ENCODE measurements at regions not wholly inside any gene's neighbourhood (a gene's known extent, or its start where the extent isn't known, plus 50 kb on each side); places are given as distances from the start of the nearest gene placed in this dataset.

- Histone ChIP-seq H3K4me3 (replicated peaks; ENCODE audit: low read depth, low read length) (no peak overlapping the region; the same call in 1 of the 2 replicates), H3K27me3 (replicated peaks; ENCODE audit: control insufficient read depth, insufficient read depth, low read length) (peaks cover 6% of the 10 kb centered on the region), H3K36me3 (ENCODE audit: control insufficient read depth, insufficient read depth, low read length) (no peaks in the 10 kb centered on the region)
- TF ChIP-seq, protein P1, sequence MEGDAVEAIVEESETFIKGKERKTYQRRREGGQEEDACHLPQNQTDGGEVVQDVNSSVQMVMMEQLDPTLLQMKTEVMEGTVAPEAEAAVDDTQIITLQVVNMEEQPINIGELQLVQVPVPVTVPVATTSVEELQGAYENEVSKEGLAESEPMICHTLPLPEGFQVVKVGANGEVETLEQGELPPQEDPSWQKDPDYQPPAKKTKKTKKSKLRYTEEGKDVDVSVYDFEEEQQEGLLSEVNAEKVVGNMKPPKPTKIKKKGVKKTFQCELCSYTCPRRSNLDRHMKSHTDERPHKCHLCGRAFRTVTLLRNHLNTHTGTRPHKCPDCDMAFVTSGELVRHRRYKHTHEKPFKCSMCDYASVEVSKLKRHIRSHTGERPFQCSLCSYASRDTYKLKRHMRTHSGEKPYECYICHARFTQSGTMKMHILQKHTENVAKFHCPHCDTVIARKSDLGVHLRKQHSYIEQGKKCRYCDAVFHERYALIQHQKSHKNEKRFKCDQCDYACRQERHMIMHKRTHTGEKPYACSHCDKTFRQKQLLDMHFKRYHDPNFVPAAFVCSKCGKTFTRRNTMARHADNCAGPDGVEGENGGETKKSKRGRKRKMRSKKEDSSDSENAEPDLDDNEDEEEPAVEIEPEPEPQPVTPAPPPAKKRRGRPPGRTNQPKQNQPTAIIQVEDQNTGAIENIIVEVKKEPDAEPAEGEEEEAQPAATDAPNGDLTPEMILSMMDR (IDR thresholded peaks at IDR 0.05; ENCODE audit: insufficient read depth, low read length, poor library complexity, severe bottlenecking): no peak
- no peak for DNase-seq (ENCODE audit: extremely low read depth, insufficient read length)
Observed at GRCh38 chr11:129278586-129279319, 86.6 kb upstream of the ARHGAP32 start.

- DNase-seq (ENCODE audit: extremely low read depth, insufficient read length): no peak
- no peak overlapping the region for H3K4me3 ChIP-seq (replicated peaks; ENCODE audit: low read depth, low read length)
- peaks cover 6% of the 10 kb centered on the region for H3K27me3 ChIP-seq (replicated peaks; ENCODE audit: control insufficient read depth, insufficient read depth, low read length)
- H3K36me3 ChIP-seq (ENCODE audit: control insufficient read depth, insufficient read depth, low read length): no peaks in the 10 kb centered on the region
- TF ChIP-seq, protein P1 (IDR thresholded peaks at IDR 0.05; ENCODE audit: insufficient read depth, low read length, poor library complexity, severe bottlenecking): no peak
Observed at GRCh38 chr11:129277198-129277843, 85.2 kb upstream of the ARHGAP32 start.

GRCh38 chr11:129275828-129276227, 83.7 kb upstream of the ARHGAP32 start:
- Histone ChIP-seq H3K36me3 (ENCODE audit: control insufficient read depth, insufficient read depth, low read length) (no peaks in the 10 kb centered on the region), H3K27me3 (replicated peaks; ENCODE audit: control insufficient read depth, insufficient read depth, low read length) (peaks cover 3% of the 10 kb centered on the region), H3K4me3 (replicated peaks; ENCODE audit: low read depth, low read length) (no peak overlapping the region)
- DNase-seq (ENCODE audit: extremely low read depth, insufficient read length): no peak
- TF ChIP-seq, protein P1 (IDR thresholded peaks at IDR 0.05; ENCODE audit: insufficient read depth, low read length, poor library complexity, severe bottlenecking): no peak

DNA sequence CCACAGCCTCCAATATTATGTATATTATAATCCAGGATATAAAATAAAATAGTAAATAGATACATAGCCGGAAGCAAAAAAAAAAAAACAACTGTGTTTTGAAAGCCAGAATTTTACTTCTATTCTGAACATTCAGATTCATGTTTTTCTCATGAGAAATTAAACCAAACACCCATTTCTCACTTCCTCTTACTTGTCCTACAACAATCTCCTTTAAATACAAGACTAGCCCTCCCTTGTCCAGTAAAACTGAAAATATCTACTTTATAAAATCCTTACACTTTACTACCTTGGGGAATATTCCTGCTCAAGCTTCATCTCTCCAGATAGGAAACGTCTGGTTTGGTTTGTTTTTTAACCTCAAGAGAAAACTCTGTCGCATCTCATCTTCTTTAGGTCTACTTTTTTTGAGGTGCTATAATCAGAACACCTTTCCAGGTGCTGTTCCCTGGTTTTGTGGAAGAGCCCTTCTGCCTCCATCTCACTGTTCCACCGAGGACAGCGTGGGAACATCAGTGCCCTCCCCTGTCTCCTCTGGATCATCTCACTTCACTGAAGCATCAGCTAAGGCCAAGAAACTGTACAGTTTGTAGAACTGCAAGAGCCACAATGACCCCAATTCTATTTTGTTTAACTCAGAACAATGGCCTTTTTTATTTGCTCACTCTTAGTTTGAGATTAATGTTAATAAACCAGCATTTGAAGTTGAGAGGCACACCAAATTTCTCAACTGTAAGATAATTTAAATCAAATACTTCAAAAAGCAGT, 82.0 kb upstream of the ARHGAP32 start:
- TF ChIP-seq, protein P1 (IDR thresholded peaks at IDR 0.05; ENCODE audit: insufficient read depth, low read length, poor library complexity, severe bottlenecking): no peak
- no peaks in the 10 kb centered on the region for H3K36me3 ChIP-seq (ENCODE audit: control insufficient read depth, insufficient read depth, low read length)
- DNase-seq (ENCODE audit: extremely low read depth, insufficient read length): no peak
- no peak overlapping the region for H3K4me3 ChIP-seq (replicated peaks; ENCODE audit: low read depth, low read length)
- H3K27me3 ChIP-seq (replicated peaks; ENCODE audit: control insufficient read depth, insufficient read depth, low read length): no peaks in the 10 kb centered on the region

GRCh38 chr11:129273322-129273721, 81.2 kb upstream of the ARHGAP32 start:
- no peak overlapping the region for H3K4me3 ChIP-seq (replicated peaks; ENCODE audit: low read depth, low read length)
- DNase-seq (ENCODE audit: extremely low read depth, insufficient read length): no peak
- no peaks in the 10 kb centered on the region for H3K27me3 ChIP-seq (replicated peaks; ENCODE audit: control insufficient read depth, insufficient read depth, low read length)
- no peaks in the 10 kb centered on the region for H3K36me3 ChIP-seq (ENCODE audit: control insufficient read depth, insufficient read depth, low read length)
- TF ChIP-seq, protein P1 (IDR thresholded peaks at IDR 0.05; ENCODE audit: insufficient read depth, low read length, poor library complexity, severe bottlenecking): no peak
